DND-41 (cell line): ENCODE measurements at regions not wholly inside any gene's neighbourhood (a gene's known extent, or its start where the extent isn't known, plus 50 kb on each side); places are given as distances from the start of the nearest gene placed in this dataset.

Source experiments
- EZH2 ChIP-seq: IDR thresholded peaks from 3 replicates; pipeline ENCODE4 v1.6.1; 2012; ENCODE audit warnings: borderline replicate concordance, low read depth, mild to moderate bottlenecking, moderate library complexity, low read length, inconsistent platforms; ENCODE audit not compliant: severe bottlenecking
- TF ChIP-seq, protein P1 (sequence below): IDR thresholded peaks from 2 replicates; pipeline ENCODE4 v1.5.1; 2012; ENCODE audit warnings: borderline replicate concordance, low read length, moderate library complexity, mild to moderate bottlenecking; ENCODE audit not compliant: poor library complexity, severe bottlenecking; ENCODE audit errors: extremely low read depth

DNA sequence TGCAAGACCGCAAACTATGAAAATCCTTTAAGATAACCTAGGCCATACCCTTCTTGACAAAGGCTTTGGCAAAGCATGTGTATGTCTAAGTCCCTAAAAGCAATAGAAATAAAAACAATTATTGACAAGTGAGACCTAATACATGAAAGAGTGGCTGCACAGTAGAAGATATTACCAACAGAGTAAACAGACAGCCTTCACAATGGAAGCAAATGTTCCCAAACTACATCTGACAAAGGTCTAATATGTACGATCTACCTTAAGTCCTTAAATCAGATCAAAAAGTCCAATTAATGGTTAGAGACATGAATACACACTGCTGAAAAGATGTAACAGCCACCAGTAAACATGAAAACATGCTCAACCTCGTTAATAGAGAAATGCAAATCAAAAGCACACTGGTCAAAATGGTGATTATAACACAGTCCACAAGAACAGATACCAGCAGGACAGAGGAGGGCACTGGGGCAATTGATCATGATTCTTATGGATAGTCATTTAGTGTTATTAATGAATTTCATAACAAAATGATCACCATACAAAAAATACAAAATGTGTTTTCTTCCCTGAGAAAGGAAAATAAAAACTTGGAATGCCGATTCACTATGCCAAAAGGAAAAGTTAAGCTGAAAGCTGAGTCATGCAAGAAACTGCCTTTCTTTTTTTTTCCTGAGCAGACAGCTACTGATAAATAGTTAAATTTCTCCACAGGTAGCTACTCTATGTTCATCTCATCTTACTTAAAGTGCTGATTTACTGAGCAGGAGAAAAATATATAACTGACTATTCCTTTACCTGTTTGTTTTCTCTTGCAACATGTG, 102.6 kb upstream of the VPREB1 start:
- TF ChIP-seq, protein P1, sequence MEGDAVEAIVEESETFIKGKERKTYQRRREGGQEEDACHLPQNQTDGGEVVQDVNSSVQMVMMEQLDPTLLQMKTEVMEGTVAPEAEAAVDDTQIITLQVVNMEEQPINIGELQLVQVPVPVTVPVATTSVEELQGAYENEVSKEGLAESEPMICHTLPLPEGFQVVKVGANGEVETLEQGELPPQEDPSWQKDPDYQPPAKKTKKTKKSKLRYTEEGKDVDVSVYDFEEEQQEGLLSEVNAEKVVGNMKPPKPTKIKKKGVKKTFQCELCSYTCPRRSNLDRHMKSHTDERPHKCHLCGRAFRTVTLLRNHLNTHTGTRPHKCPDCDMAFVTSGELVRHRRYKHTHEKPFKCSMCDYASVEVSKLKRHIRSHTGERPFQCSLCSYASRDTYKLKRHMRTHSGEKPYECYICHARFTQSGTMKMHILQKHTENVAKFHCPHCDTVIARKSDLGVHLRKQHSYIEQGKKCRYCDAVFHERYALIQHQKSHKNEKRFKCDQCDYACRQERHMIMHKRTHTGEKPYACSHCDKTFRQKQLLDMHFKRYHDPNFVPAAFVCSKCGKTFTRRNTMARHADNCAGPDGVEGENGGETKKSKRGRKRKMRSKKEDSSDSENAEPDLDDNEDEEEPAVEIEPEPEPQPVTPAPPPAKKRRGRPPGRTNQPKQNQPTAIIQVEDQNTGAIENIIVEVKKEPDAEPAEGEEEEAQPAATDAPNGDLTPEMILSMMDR: no peak
- TF ChIP-seq EZH2: no peak
